Activated CD8-positive, alpha-beta memory T cell treated with anti-CD3 and anti-CD28 coated beads for 48 hours (primary cell): ENCODE measurements at regions not wholly inside any gene's neighbourhood (a gene's known extent, or its start where the extent isn't known, plus 50 kb on each side); places are given as distances from the start of the nearest gene placed in this dataset.
"Not testable (repeated sequence)": the region's sequence is repeated elsewhere in the genome, so short reads cannot be mapped to it uniquely, and the experiment has no call there.

Source experiments
- DNase-seq, 3 experiments: peaks; one replicate each; pipeline ENCODE4 v3.0.0-alpha.2; 2020; ENCODE audit warnings: low read depth in 2 of 3, low spot score in 2 of 3

DNA sequence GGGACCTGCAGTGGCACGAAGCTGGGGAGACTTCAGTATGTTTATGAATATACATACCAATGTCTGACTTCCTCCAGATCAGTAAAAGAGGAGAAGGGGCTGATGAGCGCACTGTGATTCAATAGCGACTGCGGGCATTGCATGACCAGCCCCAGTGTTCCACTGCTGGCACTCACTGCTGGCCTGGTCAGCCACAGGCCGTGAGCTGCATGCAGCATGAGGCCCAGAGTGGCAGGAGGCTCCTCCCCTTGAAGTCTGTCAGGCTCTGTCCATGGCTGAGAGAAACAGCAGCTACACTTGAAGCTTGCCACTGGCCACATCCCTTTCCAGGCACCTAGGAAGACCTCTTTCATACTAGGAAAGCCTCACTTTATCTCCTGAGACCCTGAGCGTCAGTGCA, 265.9 kb upstream of the CDYL start:
- no peak for DNase-seq

DNA sequence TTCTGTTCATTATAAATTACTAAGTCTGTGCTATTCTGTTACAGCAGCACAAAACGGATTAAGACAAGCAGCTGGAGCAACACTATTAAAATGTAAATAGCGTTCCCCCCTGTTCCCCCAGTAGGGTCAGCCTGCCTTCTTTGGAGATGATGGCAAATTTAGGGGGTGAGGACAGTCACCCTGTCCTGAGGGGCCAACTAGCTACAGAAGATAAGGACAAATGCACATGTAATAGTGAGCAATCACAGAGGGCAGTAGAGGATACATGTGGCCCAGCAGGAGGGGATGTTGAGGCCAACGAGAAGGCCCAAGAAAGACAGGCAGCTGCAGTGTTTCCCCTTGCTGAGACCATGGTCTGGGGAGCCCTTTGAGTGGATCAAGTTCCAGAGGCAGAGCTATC, 266.7 kb upstream of the CDYL start:
- DNase-seq: no peak

GRCh38 chr6:4506792-4507191, 269.4 kb upstream of the CDYL start:
- no peak for DNase-seq

- no peak for DNase-seq
Measured at GRCh38 chr6:4506223-4506622, 270.0 kb upstream of the CDYL start.

- no peak for DNase-seq
Measured at GRCh38 chr6:4504700-4505099, 271.5 kb upstream of the CDYL start.

DNA sequence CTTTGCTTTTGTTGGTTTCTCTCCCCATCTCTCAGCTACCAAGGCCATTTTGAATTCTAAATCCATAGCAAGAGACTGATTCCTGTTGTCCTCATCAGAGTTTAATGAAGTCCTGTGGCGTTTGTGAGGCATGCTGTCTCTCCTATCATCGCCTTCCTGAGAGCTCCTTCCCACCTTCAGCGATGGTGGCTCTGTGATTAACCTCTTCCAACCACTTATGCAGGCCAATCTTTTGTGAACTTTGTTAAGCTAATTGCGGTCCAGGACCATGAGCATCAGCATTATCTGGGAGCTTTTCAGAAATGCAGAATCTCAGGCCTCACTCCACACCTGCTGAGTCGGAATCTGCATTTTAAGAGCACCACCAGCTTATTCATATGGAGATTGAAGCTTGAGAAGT, 272.5 kb upstream of the CDYL start:
- DNase-seq: no peak

DNA sequence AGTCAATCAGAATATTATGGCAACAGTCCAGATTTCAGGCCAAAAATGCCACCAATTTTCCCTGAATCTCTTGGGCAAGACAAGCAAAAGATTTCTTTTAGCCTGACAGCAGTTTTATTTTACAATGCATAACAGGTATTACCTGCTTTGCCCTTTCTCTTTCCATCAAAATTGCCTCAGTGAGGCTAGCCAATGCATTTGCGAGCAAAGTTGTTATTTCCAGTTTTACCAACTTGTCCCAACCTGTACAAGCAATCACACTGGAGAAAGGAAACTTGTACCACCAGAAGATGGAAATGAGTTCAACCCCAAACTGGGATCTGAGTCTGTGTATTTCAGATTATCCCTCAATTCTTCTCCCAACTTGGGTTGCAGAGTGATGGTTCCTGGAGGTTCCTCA, 279.9 kb upstream of the CDYL start:
- no peak for DNase-seq

DNA sequence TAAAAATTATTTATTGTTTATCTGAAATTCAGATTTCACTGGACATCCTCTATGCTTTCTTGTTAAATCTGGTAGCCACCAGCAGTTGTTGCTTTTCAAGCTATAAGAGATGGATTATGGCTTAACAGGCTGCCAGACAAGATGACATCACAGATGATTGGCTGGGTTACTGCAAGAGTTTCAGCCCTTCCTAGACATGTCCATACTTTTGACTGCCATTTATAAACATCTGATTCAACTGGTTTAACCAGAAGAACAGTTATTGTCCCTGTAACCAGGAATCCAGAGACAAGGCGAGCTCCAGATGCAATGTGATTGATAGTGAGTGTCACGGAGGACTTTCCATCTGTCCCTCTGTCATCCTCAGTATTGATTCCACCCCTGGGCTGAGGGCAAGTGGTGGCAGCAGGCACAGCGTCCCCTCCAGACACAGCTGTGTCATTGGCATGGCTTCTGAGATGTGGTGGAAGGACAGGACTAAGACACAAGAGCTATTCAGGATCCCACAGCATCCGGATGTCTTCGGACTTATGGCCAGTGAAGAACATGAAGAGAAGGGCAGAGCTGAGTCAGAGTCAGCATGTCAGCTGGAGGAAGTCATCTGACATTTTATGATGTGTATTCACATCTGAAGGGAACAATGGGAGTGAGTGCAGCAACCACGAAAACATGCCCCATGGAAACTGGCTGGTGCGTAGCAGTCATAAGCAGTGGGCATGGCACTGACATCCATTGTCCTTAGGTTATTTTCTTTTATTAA, 284.5 kb upstream of the CDYL start:
- DNase-seq: no peak

DNA sequence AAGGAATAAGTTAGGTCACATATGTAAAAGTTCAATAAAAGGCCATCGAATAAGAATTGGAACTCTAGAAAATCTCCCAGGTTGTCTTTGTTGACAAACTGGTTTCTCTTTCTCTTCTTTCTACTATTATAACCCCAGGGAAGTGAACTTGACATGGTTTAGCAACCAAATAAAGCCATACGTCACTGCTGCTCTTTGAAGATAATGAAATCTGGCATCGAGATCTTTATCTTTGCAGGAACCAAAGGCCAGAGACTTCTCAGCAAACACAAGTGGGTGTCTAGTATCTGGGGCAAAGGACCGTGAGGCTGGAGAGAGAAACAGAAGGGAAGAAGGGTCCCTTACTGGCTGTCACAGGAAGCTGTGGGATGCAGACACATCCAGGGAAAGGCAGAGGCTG, 286.7 kb upstream of the CDYL start:
- no peak for DNase-seq

DNA sequence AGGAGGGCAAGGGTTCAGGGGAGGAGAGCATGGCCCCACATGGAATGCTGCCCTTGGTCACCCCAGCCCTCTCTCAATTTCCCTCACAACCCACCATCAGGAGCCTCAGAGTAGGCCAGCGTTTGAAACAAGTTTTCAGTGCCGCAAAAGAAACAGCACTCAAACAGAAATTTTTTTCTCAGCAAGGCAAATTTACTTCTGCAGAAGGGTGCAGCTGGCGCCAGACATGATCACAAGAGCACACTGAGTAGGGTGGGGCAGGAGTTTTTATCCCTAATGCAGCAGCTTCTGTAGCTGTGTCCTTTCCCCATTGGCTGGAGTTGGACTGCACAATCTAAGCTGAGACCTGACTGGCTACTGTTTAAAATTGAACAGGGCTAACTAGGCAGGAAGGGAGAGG, 287.8 kb upstream of the CDYL start:
- DNase-seq: no peak

- DNase-seq: no peak
Measured at GRCh38 chr6:4487538-4487937, 288.7 kb upstream of the CDYL start.

GRCh38 chr6:4486568-4487315, 289.5 kb upstream of the CDYL start:
- DNase-seq: no peak

GRCh38 chr6:4485735-4486134, 290.5 kb upstream of the CDYL start:
- no peak for DNase-seq

DNA sequence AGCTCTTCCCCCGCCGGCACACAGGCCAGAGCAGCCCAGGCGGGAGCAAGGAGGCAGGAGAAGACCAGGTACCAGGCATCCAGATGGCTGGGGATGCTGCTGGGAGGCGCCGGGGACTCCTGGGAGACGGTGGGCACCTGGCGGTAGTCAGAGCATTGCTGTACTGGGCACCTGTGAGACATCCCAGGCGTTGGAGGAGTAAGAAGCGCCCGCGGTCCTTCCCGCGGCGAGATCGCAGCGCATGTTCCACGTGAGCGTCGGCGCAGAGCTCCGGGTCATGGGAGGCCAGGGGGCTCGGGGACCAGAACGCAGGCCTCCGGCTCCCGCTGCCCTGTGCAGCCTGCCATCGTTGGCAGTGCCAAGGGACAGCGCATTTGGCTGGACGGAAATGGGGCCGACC, 293.7 kb upstream of the CDYL start:
- DNase-seq: no peak

DNA sequence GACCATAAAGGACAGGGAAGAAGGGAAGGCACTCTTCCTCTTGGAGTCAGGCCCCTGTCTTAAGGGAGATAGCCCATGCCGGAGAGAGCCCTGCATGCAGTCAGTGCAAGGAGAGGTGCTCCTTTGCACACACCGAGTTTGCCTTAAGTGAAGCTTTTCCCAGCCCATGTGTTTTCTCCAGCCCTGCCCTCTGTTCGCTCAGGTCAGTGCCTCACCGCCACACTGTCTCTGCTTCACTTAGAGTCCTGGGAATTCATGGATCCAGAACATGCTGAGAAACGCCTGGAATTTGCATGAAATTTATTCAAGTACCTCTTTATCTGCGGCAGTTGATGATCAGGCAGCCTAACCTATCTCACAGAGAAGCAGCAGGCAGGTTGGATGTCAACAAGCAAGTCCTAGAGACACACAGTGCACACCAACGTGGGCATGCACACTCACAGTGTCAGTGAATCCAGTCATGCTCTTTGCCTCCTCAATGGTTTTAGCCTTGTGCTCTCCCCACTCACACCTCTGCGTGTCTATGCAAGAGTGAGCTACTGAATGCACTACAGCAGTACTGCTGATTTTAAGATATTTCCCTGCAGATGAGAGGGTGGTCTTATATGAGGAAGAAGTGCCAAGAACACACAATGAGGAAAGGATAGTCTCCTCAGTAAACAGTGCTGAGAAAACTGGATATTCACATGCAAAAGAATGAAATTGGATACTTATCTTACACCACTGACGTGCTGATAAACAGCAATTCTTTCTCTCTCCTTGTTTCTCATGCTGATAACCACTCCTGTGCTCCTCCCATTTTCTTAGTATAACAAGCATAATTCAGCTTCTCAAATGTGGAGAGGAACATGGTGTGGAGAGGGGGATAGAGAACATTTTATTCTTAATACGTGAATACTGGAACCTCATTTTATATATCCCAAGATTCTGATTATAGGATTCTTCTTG, 295.1 kb upstream of the CDYL start:
- DNase-seq: no peak

GRCh38 chr6:4478098-4478497, 298.1 kb upstream of the CDYL start:
- DNase-seq: no peak

DNA sequence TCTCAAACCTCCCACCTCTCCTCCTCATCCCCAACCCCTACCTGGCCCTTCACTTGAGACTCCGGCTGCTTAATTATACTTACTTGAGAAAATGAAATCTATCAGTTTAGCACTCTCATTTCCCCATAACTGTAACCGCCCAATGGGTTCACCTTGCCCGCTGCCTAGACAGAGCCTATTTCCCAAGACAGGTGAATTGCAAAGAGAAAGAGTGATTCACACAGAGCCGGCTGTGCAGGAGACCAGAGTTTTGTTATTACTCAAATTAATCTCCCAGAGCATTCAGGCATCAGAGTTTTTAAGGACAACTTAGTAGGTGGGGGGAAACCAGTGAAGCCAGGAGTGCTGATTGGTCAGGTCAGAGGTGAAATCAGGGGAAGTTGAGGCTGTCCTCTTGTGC, 301.4 kb upstream of the CDYL start:
- no peak for DNase-seq

DNA sequence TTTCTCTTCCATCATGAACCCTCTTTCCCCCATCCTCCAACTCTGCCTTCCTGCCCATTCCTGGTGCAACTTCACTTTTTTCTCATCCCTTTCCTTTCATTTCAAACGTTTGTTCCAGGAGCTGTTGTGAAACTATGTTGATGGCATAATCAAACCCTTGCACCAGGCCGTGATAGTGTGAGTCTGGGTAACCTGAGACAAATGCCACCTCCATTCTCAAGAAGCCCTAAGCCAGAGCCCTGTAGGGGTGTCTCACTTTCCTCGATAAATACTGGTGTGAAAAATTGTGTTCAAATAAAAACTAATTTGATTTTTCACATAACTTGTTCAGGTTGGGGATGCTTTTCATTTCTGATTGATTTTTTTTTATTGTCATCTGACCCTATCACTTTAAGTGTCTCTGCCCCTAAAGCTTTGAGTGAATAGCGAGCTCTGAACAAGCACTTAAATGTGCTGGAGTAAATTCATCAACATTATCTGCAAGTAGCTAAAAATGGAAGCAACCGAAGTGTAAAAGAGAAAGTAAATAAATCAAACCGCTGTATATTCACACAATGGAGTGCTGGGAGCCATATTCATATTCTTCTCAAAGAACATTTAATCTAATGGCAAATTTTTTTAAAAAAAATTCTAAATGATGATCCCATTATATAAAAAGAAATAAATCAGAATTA, 303.1 kb upstream of the CDYL start:
- DNase-seq: no peak

DNA sequence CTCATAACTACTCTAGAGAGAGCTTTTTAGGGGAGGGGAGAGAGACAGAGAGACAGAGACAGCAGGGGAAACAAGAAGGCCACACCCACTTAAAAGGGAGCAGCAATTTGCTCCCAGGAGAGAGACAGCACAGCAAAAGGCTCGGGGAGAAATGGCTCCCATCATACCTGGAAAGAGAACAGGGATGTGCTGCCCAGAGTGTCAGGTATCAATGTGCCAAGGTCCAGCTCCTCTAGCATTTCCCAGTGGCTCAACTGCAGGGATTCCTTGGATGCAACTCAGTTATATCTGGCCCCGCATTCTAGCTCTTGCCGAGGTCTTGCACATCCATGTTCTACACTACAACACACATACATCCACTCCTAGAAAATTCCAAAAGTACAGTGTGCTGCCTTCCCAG, 304.0 kb upstream of the CDYL start:
- no peak for DNase-seq

DNA sequence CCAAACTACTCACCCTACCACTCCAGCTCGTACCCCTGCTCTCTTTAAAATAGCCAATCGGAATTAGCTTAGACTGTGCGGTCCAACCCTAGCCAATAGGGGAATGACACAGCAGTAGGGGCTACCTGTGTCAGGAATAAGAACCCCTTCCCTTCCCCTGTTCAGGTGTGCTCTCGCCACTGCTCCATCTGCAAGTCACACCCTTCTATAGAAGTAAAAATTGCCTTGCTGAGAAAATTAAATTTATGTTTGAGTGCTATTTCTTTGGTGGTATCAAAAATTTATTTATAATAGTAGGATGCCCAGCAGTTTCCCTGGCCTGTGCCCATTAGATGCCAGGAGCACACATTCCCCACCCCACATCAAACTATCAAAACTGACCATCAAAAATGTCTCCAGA, 304.7 kb upstream of the CDYL start:
- not testable (repeated sequence) for DNase-seq

DNA sequence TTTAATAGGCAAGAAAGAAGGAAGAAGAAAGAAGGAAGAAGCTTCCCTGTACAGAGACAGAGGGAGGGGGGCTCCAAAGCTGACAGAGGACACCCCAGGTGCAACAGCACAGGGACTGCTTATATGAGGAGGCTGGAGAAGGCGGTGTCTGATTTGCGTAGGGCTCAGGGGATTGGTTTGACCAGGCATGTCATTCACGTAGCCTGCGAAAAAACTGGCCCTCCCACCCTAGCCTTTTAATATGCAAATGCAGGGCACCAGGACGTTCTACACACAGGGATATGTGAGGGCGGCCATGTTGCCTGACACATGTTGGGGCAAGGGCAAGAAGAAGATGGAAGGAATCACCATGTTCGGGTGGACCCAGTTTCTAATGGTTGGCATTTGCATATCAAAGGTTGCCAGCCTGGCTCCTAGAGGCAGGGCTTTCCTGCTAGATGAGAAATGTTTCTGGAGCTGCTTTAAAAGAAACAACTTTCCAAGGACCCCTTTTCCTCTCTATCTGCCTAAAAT, 305.4 kb upstream of the CDYL start:
- no peak for DNase-seq
